Activated naive CD8-positive, alpha-beta T cell treated with anti-CD3 and anti-CD28 coated beads for 36 hours (primary cell): ENCODE measurements at regions not wholly inside any gene's neighbourhood (a gene's known extent, or its start where the extent isn't known, plus 50 kb on each side); places are given as distances from the start of the nearest gene placed in this dataset.
"Not testable (repeated sequence)": the region's sequence is repeated elsewhere in the genome, so short reads cannot be mapped to it uniquely, and the experiment has no call there.

Source experiments
- DNase-seq: peaks from one replicate; pipeline ENCODE4 v3.0.0; 2021
- H3K27ac Mint-ChIP-seq: one replicate; pipeline ENCODE4 v1.8.0; 2022; ENCODE audit warnings: mild to moderate bottlenecking, moderate library complexity, mixed read lengths
- H3K27me3 Mint-ChIP-seq: one replicate; pipeline ENCODE4 v1.8.0; 2022; ENCODE audit warnings: mild to moderate bottlenecking, mixed read lengths
- H3K36me3 Mint-ChIP-seq: one replicate; pipeline ENCODE4 v1.8.0; 2021; ENCODE audit warnings: mild to moderate bottlenecking, mixed read lengths
- H3K4me1 Mint-ChIP-seq: one replicate; pipeline ENCODE4 v1.8.0; 2021; ENCODE audit warnings: mixed read lengths
- H3K4me3 Mint-ChIP-seq: one replicate; pipeline ENCODE4 v1.8.0; 2022; ENCODE audit warnings: mild to moderate bottlenecking, moderate library complexity, mixed read lengths
- H3K9me3 Mint-ChIP-seq: one replicate; pipeline ENCODE4 v1.8.0; 2022; ENCODE audit warnings: mixed read lengths

GRCh38 chr10:123391275-123392028 is 237.2 kb downstream of the BUB3 start:
- H3K4me1 Mint-ChIP-seq, result no peaks in the 10 kb centered on the region
- H3K27ac Mint-ChIP-seq, result no peak overlapping the region
- peaks cover 13% of the 10 kb centered on the region for H3K9me3 Mint-ChIP-seq
- H3K36me3 Mint-ChIP-seq, result peaks cover 7% of the 10 kb centered on the region
- no peaks in the 10 kb centered on the region for H3K27me3 Mint-ChIP-seq
- H3K4me3 Mint-ChIP-seq, result no peak overlapping the region
- DNase-seq, result no peak

GRCh38 chr10:123392182-123392963 is 238.2 kb downstream of the BUB3 start:
- Mint-ChIP-seq H3K36me3 (peaks cover 3% of the 10 kb centered on the region), H3K9me3 (peaks cover 9% of the 10 kb centered on the region), H3K27me3 (no peaks in the 10 kb centered on the region), H3K27ac (no peak overlapping the region), H3K4me3 (no peak overlapping the region), H3K4me1 (no peaks in the 10 kb centered on the region)
- DNase-seq, result no peak

GRCh38 chr10:123393170-123393569 is 239.0 kb downstream of the BUB3 start:
- no peak overlapping the region for H3K27ac Mint-ChIP-seq
- H3K36me3 Mint-ChIP-seq, result no peaks in the 10 kb centered on the region

GRCh38 chr10:123394382-123394781 is 240.2 kb downstream of the BUB3 start:
- peaks cover 5% of the 10 kb centered on the region for H3K9me3 Mint-ChIP-seq

More at GRCh38 chr10:123393170-123393569, 239.0 kb downstream of the BUB3 start:
- Mint-ChIP-seq H3K4me3 (no peak overlapping the region), H3K27me3 (no peaks in the 10 kb centered on the region), H3K9me3 (peaks cover 5% of the 10 kb centered on the region), H3K4me1 (no peaks in the 10 kb centered on the region)
- no peak for DNase-seq

GRCh38 chr10:123395234-123395633 is 241.0 kb downstream of the BUB3 start:
- not testable (repeated sequence) for H3K27me3 Mint-ChIP-seq, H3K4me3 Mint-ChIP-seq, DNase-seq, H3K36me3 Mint-ChIP-seq, H3K4me1 Mint-ChIP-seq, H3K27ac Mint-ChIP-seq, H3K9me3 Mint-ChIP-seq

More at GRCh38 chr10:123394382-123394781, 240.2 kb downstream of the BUB3 start:
- H3K27me3 Mint-ChIP-seq, result no peaks in the 10 kb centered on the region
- no peak overlapping the region for H3K4me3 Mint-ChIP-seq
- no peak for DNase-seq
- H3K27ac Mint-ChIP-seq, result no peak overlapping the region
- H3K36me3 Mint-ChIP-seq, result no peaks in the 10 kb centered on the region
- H3K4me1 Mint-ChIP-seq, result no peaks in the 10 kb centered on the region

- Mint-ChIP-seq H3K27me3 (no peaks in the 10 kb centered on the region), H3K4me1 (no peaks in the 10 kb centered on the region), H3K27ac (no peak overlapping the region), H3K9me3 (peaks cover 5% of the 10 kb centered on the region), H3K4me3 (no peak overlapping the region), H3K36me3 (no peaks in the 10 kb centered on the region)
- DNase-seq, result no peak
These were observed 241.7 kb downstream of the BUB3 start for GRCh38 chr10:123395906-123396305.

- H3K27me3 Mint-ChIP-seq, result no peaks in the 10 kb centered on the region
- H3K9me3 Mint-ChIP-seq, result peaks cover 5% of the 10 kb centered on the region
- DNase-seq, result no peak
- no peak overlapping the region for H3K27ac Mint-ChIP-seq
- H3K36me3 Mint-ChIP-seq, result no peaks in the 10 kb centered on the region
- H3K4me3 Mint-ChIP-seq, result no peak overlapping the region
- H3K4me1 Mint-ChIP-seq, result no peaks in the 10 kb centered on the region
These were observed 244.0 kb downstream of the BUB3 start for GRCh38 chr10:123398180-123398591.

- no peaks in the 10 kb centered on the region for H3K4me1 Mint-ChIP-seq
- no peak overlapping the region for H3K4me3 Mint-ChIP-seq
- H3K36me3 Mint-ChIP-seq, result no peaks in the 10 kb centered on the region
- no peak overlapping the region for H3K27ac Mint-ChIP-seq
- no peaks in the 10 kb centered on the region for H3K27me3 Mint-ChIP-seq
- DNase-seq, result no peak
- peaks cover 6% of the 10 kb centered on the region for H3K9me3 Mint-ChIP-seq
These were observed 244.6 kb downstream of the BUB3 start for GRCh38 chr10:123398756-123399155.

GRCh38 chr10:123399276-123399839 is 245.2 kb downstream of the BUB3 start:
- no peaks in the 10 kb centered on the region for H3K4me1 Mint-ChIP-seq
- H3K27me3 Mint-ChIP-seq, result no peaks in the 10 kb centered on the region
- H3K4me3 Mint-ChIP-seq, result no peak overlapping the region
- DNase-seq, result no peak
- no peaks in the 10 kb centered on the region for H3K36me3 Mint-ChIP-seq
- H3K9me3 Mint-ChIP-seq, result peaks cover 7% of the 10 kb centered on the region
- H3K27ac Mint-ChIP-seq, result no peak overlapping the region

GRCh38 chr10:123402021-123402420 is 247.8 kb downstream of the BUB3 start:
- H3K9me3 Mint-ChIP-seq, result peaks cover 8% of the 10 kb centered on the region
- no peak overlapping the region for H3K27ac Mint-ChIP-seq
- H3K36me3 Mint-ChIP-seq, result peaks cover 2% of the 10 kb centered on the region
- H3K27me3 Mint-ChIP-seq, result no peaks in the 10 kb centered on the region
- no peaks in the 10 kb centered on the region for H3K4me1 Mint-ChIP-seq
- H3K4me3 Mint-ChIP-seq, result no peak overlapping the region
- DNase-seq, result no peak

GRCh38 chr10:123402656-123403055 is 248.5 kb downstream of the BUB3 start:
- H3K36me3 Mint-ChIP-seq, result peaks cover 2% of the 10 kb centered on the region
- no peak for DNase-seq
- H3K4me3 Mint-ChIP-seq, result no peak overlapping the region
- no peak overlapping the region for H3K27ac Mint-ChIP-seq
- H3K27me3 Mint-ChIP-seq, result no peaks in the 10 kb centered on the region
- H3K4me1 Mint-ChIP-seq, result no peaks in the 10 kb centered on the region
- H3K9me3 Mint-ChIP-seq, result peaks cover 8% of the 10 kb centered on the region

- Mint-ChIP-seq H3K36me3 (peaks cover 2% of the 10 kb centered on the region), H3K4me1 (no peaks in the 10 kb centered on the region), H3K27ac (no peak overlapping the region), H3K4me3 (no peak overlapping the region), H3K27me3 (no peaks in the 10 kb centered on the region), H3K9me3 (peaks cover 8% of the 10 kb centered on the region)
- DNase-seq, result no peak
These were observed 250.2 kb downstream of the BUB3 start for GRCh38 chr10:123404357-123404756.

GRCh38 chr10:123408660-123409059 is 254.5 kb downstream of the BUB3 start:
- no peak overlapping the region for H3K4me3 Mint-ChIP-seq
- no peaks in the 10 kb centered on the region for H3K4me1 Mint-ChIP-seq
- H3K27me3 Mint-ChIP-seq, result no peaks in the 10 kb centered on the region
- peaks cover 7% of the 10 kb centered on the region for H3K9me3 Mint-ChIP-seq
- H3K27ac Mint-ChIP-seq, result no peak overlapping the region
- no peak for DNase-seq
- peaks cover 2% of the 10 kb centered on the region for H3K36me3 Mint-ChIP-seq

- Mint-ChIP-seq H3K4me1 (no peaks in the 10 kb centered on the region), H3K9me3 (peaks cover 5% of the 10 kb centered on the region), H3K4me3 (no peak overlapping the region), H3K27ac (no peak overlapping the region), H3K27me3 (no peaks in the 10 kb centered on the region), H3K36me3 (peaks cover 2% of the 10 kb centered on the region)
- DNase-seq, result no peak
These were observed 255.2 kb downstream of the BUB3 start for GRCh38 chr10:123409426-123409825.

GRCh38 chr10:123409884-123410283 is 255.7 kb downstream of the BUB3 start:
- H3K4me1 Mint-ChIP-seq, result no peaks in the 10 kb centered on the region

More at GRCh38 chr10:123409884-123410283, 255.7 kb downstream of the BUB3 start:
- Mint-ChIP-seq H3K27ac (no peak overlapping the region), H3K4me3 (no peak overlapping the region), H3K36me3 (peaks cover 2% of the 10 kb centered on the region), H3K27me3 (no peaks in the 10 kb centered on the region), H3K9me3 (peaks cover 1% of the 10 kb centered on the region)
- DNase-seq, result no peak
